Spleen (tissue), 11 donors: ENCODE measurements at regions not wholly inside any gene's neighbourhood (a gene's known extent, or its start where the extent isn't known, plus 50 kb on each side); places are given as distances from the start of the nearest gene placed in this dataset.

ENCODE experiments used
- DNase-seq: peaks from one replicate; pipeline ENCODE4 v3.0.0-alpha.2; 2020
- H3K27ac ChIP-seq, 8 donors: fragments of 200-600 bp; sonication (generic) in 7 of 8; 1 replicate in 4 of 8; 2 replicates in 4 of 8; pipeline versions ENCODE4 v1.5.0 to v1.8.0; 2016 to 2021; ENCODE audit warnings: inconsistent platforms in 4 of 8, mild to moderate bottlenecking in 4 of 8, moderate library complexity in 1 of 8
- H3K27me3 ChIP-seq, 7 donors: fragments of 200-600 bp; sonication (generic) in 6 of 7; replicated peaks in 1 of 7; 1 replicate in 4 of 7; 2 replicates in 3 of 7; pipeline versions ENCODE4 v1.5.0 to v1.8.0; 2016 to 2021; ENCODE audit warnings: inconsistent platforms in 3 of 7, mild to moderate bottlenecking in 1 of 7
- H3K36me3 ChIP-seq, 6 donors: fragments of 200-600 bp; sonication (generic) in 5 of 6; 1 replicate in 4 of 6; 2 replicates in 2 of 6; pipeline versions ENCODE4 v1.5.0 to v1.8.0; 2016 to 2021; ENCODE audit warnings: inconsistent platforms in 2 of 6
- H3K4me1 ChIP-seq, 6 donors: fragments of 200-600 bp; sonication (generic) in 5 of 6; 1 replicate in 3 of 6; 2 replicates in 3 of 6; pipeline versions ENCODE4 v1.5.0 to v1.8.0; 2016 to 2021; ENCODE audit warnings: inconsistent platforms in 3 of 6
- H3K4me3 ChIP-seq, 8 donors: fragments of 200-600 bp; sonication (generic) in 7 of 8; 1 replicate in 4 of 8; 2 replicates in 4 of 8; pipeline versions ENCODE4 v1.5.0 to v1.8.0; 2016 to 2021; ENCODE audit warnings: inconsistent platforms in 4 of 8, mild to moderate bottlenecking in 4 of 8, moderate library complexity in 2 of 8
- H3K9me3 ChIP-seq, 8 donors: fragments of 200-600 bp; sonication (generic) in 7 of 8; 1 replicate in 4 of 8; 2 replicates in 4 of 8; pipeline versions ENCODE4 v1.5.0 to v1.8.0; 2016 to 2021; ENCODE audit warnings: inconsistent platforms in 4 of 8
- POLR2A ChIP-seq, 3 donors: fragments of 450-650 bp; IDR thresholded peaks; one replicate each; pipeline ENCODE4 v1.5.1; 2017; ENCODE audit warnings: antibody characterized with exemption in 3 of 3, mild to moderate bottlenecking in 1 of 3
- POLR2AphosphoS5 ChIP-seq, 3 donors: sonication (generic); formaldehyde crosslinking; IDR thresholded peaks; one replicate each; pipeline ENCODE4 v1.5.1; 2017; ENCODE audit warnings: antibody characterized with exemption in 3 of 3
- WGBS, 5 donors: extraction: QIAGEN DNeasy Blood & Tissue Kit in 3 of 5; methylation state at CpG; one replicate each; pipeline versions ENCODE4 v1.1.5 to v1.1.7; 2013 to 2018; 5-methylcytosine and 5-hydroxymethylcytosine counted together
- intact Hi-C: fragments of 100-400 bp; cut with DNase I; formaldehyde crosslinking; loops from one replicate; pipeline ENCODE4 v1.15.0; 2023; ENCODE audit warnings: low total_unique reads
- TF ChIP-seq, protein P1 (sequence below), 11 experiments: fragments of 200-600 bp in 7 of 11; fragments of 450-650 bp in 4 of 11; sonication (generic) in 4 of 11; IDR thresholded peaks in 8 of 11; conservative IDR thresholded peaks in 3 of 11; 1 replicate in 7 of 11; 2 replicates in 4 of 11; pipeline versions ENCODE4 v1.4.0 to v1.8.0; 2016 to 2021; ENCODE audit warnings: antibody characterized with exemption in 11 of 11, inconsistent platforms in 4 of 11, mild to moderate bottlenecking in 1 of 11
- donor health status: healthy with polysubstance abuse.
- donor health status: DM: no; HTN: no; CAD: no; lungs with moderate emphysema.
- donor health status: DM: no; HTN: no; CAD: no.
- donor health status: Bipolar disorder and iron deficiency.
- donor health status: healthy.
- donor health status: DM: no; HTN: no; CAD: no.
- donor health status: DM: yes; HTN: yes; CAD: no.

DNA sequence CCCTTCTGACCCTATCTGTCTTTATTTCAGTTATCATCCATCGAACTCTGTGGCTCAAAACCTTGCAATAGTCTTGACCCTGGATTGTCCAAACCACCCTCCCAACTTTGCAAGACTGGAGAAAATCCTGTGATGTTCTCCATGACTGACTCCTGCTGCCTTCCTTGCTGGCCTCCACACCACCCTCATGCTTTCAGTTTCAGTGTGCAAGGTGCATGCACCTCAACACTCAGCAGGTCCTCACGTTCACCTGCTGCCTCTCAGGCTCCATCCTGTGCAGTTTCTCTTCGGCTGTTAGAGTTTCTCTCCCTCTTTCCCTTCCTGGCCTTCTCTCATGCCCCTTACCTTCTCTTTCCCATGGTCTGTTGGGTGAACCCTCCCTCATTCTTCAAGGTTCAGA, 59.4 kb upstream of the ASIC2 start:
- no peaks in the 10 kb centered on the region for H3K4me1 ChIP-seq
- H3K9me3 ChIP-seq: no peaks in the 10 kb centered on the region
- no peak for DNase-seq
- H3K4me3 ChIP-seq: no peak overlapping the region
- WGBS, 5 donors: 64 to 80% (median 72%) methylated on average over 3 of the region's 3 CpGs
- intact Hi-C loops: no loop called here
- no peaks in the 10 kb centered on the region for H3K36me3 ChIP-seq
- no peak overlapping the region for H3K27ac ChIP-seq
- no peak for TF ChIP-seq POLR2AphosphoS5 (IDR thresholded peaks at IDR 0.05)
- TF ChIP-seq, protein P1, sequence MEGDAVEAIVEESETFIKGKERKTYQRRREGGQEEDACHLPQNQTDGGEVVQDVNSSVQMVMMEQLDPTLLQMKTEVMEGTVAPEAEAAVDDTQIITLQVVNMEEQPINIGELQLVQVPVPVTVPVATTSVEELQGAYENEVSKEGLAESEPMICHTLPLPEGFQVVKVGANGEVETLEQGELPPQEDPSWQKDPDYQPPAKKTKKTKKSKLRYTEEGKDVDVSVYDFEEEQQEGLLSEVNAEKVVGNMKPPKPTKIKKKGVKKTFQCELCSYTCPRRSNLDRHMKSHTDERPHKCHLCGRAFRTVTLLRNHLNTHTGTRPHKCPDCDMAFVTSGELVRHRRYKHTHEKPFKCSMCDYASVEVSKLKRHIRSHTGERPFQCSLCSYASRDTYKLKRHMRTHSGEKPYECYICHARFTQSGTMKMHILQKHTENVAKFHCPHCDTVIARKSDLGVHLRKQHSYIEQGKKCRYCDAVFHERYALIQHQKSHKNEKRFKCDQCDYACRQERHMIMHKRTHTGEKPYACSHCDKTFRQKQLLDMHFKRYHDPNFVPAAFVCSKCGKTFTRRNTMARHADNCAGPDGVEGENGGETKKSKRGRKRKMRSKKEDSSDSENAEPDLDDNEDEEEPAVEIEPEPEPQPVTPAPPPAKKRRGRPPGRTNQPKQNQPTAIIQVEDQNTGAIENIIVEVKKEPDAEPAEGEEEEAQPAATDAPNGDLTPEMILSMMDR (IDR thresholded peaks at IDR 0.05 in 8 of 11, conservative IDR thresholded peaks at IDR 0.05 in 3 of 11): no peak
- TF ChIP-seq POLR2A (IDR thresholded peaks at IDR 0.05): no peak
- H3K27me3 ChIP-seq: peaks cover 0 to 6% (median 0%) of the 10 kb centered on the region in 7 donors

DNA sequence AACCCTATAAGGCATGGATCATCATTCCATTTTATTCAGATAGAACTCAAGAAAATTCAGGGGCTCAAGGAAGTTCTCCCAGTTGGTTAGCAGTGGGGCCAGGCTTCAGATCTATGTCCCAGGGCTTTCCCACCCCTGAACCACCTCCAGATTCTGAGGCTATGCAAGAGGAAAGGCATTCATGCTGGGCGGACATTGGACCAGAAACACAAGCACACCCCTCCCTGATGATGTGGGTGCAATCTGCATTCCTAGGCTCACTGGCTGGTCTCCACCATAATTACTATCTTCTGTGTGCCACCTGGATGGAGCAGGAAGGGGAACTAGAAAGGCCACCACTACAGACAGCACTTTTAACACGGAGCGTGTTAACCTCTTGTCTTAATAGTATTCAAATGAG, 63.2 kb upstream of the ASIC2 start:
- H3K27ac ChIP-seq: no peak overlapping the region
- no peak overlapping the region for H3K4me3 ChIP-seq
- intact Hi-C loops: no loop called here
- TF ChIP-seq POLR2AphosphoS5 (IDR thresholded peaks at IDR 0.05) (no peak), POLR2A (IDR thresholded peaks at IDR 0.05) (no peak)
- TF ChIP-seq, protein P1 (IDR thresholded peaks at IDR 0.05 in 8 of 11, conservative IDR thresholded peaks at IDR 0.05 in 3 of 11): no peak
- no peaks in the 10 kb centered on the region for H3K4me1 ChIP-seq
- H3K9me3 ChIP-seq: no peaks in the 10 kb centered on the region
- no peak for DNase-seq
- no peaks in the 10 kb centered on the region for H3K36me3 ChIP-seq
- WGBS, 5 donors: 62 to 91% (median 77%) methylated on average over 3 of the region's 3 CpGs
- peaks cover 0 to 10% (median 0%) of the 10 kb centered on the region in 7 donors for H3K27me3 ChIP-seq

DNA sequence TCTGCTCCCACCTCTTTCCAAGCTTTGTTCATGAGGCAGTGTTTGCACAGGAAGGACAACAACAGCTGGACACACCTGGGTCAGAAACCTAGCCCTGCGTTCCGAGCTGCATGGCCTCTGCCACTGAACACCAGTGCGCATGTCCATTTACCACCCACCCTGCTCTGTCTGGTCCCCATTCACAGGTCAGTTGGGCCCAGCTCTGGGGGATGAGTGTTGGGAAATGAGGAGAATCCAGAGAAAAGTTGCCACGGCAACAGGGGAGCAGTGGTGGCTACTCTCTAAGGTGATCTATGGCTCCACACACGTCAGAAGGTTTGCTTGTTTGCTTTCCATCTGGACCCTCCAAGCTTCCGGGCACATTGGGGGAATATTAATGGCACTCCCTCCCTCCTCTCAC, 70.4 kb upstream of the ASIC2 start:
- H3K27ac ChIP-seq: no peak overlapping the region
- TF ChIP-seq POLR2A (IDR thresholded peaks at IDR 0.05) (no peak), POLR2AphosphoS5 (IDR thresholded peaks at IDR 0.05) (no peak)
- TF ChIP-seq, protein P1 (IDR thresholded peaks at IDR 0.05 in 8 of 11, conservative IDR thresholded peaks at IDR 0.05 in 3 of 11): no peak
- DNase-seq: no peak
- peaks cover 0 to 24% (median 0%) of the 10 kb centered on the region in 7 donors for H3K27me3 ChIP-seq
- intact Hi-C loops: no loop called here
- peaks cover 0 to 4% (median 0%) of the 10 kb centered on the region in 8 donors for H3K9me3 ChIP-seq
- no peak overlapping the region for H3K4me3 ChIP-seq
- H3K36me3 ChIP-seq: no peaks in the 10 kb centered on the region
- WGBS, 5 donors: 68 to 83% (median 76%) methylated on average over 6 of the region's 6 CpGs
- no peaks in the 10 kb centered on the region for H3K4me1 ChIP-seq

DNA sequence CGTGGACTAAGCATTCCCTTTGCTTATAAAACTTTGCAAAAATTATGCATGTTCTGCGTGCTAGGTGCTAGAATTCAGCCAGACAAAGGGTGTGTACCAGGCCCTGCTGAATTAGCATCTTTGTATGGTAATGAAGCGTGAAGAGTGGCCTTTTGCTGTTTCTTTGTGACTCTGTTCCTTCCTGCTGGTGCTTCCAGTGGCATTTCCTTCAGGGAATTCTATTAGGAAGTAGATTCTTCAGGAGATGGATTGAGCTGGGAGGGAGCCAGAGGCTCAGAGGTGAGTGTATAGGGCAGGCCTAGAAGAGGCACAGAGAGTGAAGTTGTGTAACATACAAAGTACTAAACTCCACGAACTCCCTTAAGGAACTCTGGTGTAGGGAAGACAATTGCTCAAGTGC, 73.9 kb upstream of the ASIC2 start:
- 43 to 52% (median 48%) methylated on average over 4 of the region's 4 CpGs for WGBS, 5 donors
- TF ChIP-seq POLR2A (IDR thresholded peaks at IDR 0.05) (no peak), POLR2AphosphoS5 (IDR thresholded peaks at IDR 0.05) (no peak)
- TF ChIP-seq, protein P1 (IDR thresholded peaks at IDR 0.05 in 8 of 11, conservative IDR thresholded peaks at IDR 0.05 in 3 of 11): no peak
- Histone ChIP-seq H3K27ac (no peak overlapping the region), H3K9me3 (peaks cover 0 to 4% (median 0%) of the 10 kb centered on the region in 8 donors), H3K4me3 (no peak overlapping the region), H3K36me3 (no peaks in the 10 kb centered on the region), H3K27me3 (peaks cover 0 to 26% (median 0%) of the 10 kb centered on the region in 7 donors), H3K4me1 (no peaks in the 10 kb centered on the region)
- intact Hi-C loops: no loop called here
- no peak for DNase-seq
